CD14-positive monocyte (primary cell): ENCODE measurements at regions not wholly inside any gene's neighbourhood (a gene's known extent, or its start where the extent isn't known, plus 50 kb on each side); places are given as distances from the start of the nearest gene placed in this dataset.

ENCODE experiments used
- DNase-seq, 3 donors: peaks; one replicate each; pipeline ENCODE4 v3.0.0-alpha.2; 2011 to 2022
- H2AFZ ChIP-seq: 2 replicates; pipeline ENCODE4 v1.6.0; 2012; ENCODE audit warnings: mild to moderate bottlenecking, low read depth, low read length, inconsistent platforms; ENCODE audit not compliant: insufficient read depth, poor library complexity, severe bottlenecking
- H3K27ac ChIP-seq, 2 donors: 1 replicate in 1 of 2; 2 replicates in 1 of 2; pipeline ENCODE4 v1.5.1; 2012 to 2013; ENCODE audit warnings: low read length in 2 of 2, control low read depth in 1 of 2, inconsistent platforms in 1 of 2, low read depth in 1 of 2, mild to moderate bottlenecking in 1 of 2
- H3K27me3 ChIP-seq, 2 donors: one replicate each; pipeline versions ENCODE4 v1.6.0 to v1.6.1; 2011 to 2013; ENCODE audit warnings: low read length in 2 of 2; ENCODE audit not compliant: control insufficient read depth in 2 of 2, insufficient read depth in 2 of 2
- H3K36me3 ChIP-seq, 2 donors: replicated peaks in 1 of 2; 1 replicate in 1 of 2; 2 replicates in 1 of 2; pipeline versions ENCODE4 v1.5.1 to v1.6.1; 2012 to 2013; ENCODE audit warnings: low read length in 2 of 2, control low read depth in 1 of 2, inconsistent platforms in 1 of 2, mild to moderate bottlenecking in 1 of 2; ENCODE audit not compliant: insufficient read depth in 2 of 2, control insufficient read depth in 1 of 2
- H3K4me1 ChIP-seq, 2 donors: 1 replicate in 1 of 2; 2 replicates in 1 of 2; pipeline versions ENCODE4 v1.5.1 to v1.6.1; 2012 to 2013; ENCODE audit warnings: low read length in 2 of 2, control low read depth in 1 of 2, inconsistent platforms in 1 of 2, mild to moderate bottlenecking in 1 of 2, moderate library complexity in 1 of 2; ENCODE audit not compliant: insufficient read depth in 2 of 2, control insufficient read depth in 1 of 2
- H3K4me2 ChIP-seq: replicated peaks from 2 replicates; pipeline ENCODE3; 2012; ENCODE audit warnings: low read length, moderate library complexity, mild to moderate bottlenecking; ENCODE audit not compliant: poor library complexity, severe bottlenecking; ENCODE audit errors: extremely low read depth
- H3K4me3 ChIP-seq, 3 experiments: fragments of 200-600 bp in 1 of 3; sonication (generic) in 1 of 3; replicated peaks in 1 of 3; 1 replicate in 2 of 3; 2 replicates in 1 of 3; pipeline ENCODE4 v1.5.1; 2011 to 2013; ENCODE audit warnings: low read length in 3 of 3, mild to moderate bottlenecking in 3 of 3, control low read depth in 2 of 3, low read depth in 2 of 3, inconsistent platforms in 1 of 3, moderate library complexity in 1 of 3
- H3K79me2 ChIP-seq: 2 replicates; pipeline ENCODE4 v1.6.0; 2012; ENCODE audit warnings: mild to moderate bottlenecking, control low read depth, inconsistent platforms, low read length, moderate library complexity; ENCODE audit not compliant: insufficient read depth
- H3K9ac ChIP-seq: 2 replicates; pipeline ENCODE4 v1.6.0; 2017; ENCODE audit warnings: low read length, mild to moderate bottlenecking; ENCODE audit not compliant: insufficient read depth, poor library complexity, severe bottlenecking
- H3K9me3 ChIP-seq, 2 donors: replicated peaks in 1 of 2; 1 replicate in 1 of 2; 2 replicates in 1 of 2; pipeline versions ENCODE4 v1.5.1 to v1.6.1; 2012 to 2013; ENCODE audit warnings: low read length in 2 of 2, control low read depth in 1 of 2; ENCODE audit not compliant: control insufficient read depth in 1 of 2, insufficient read depth in 1 of 2
- H4K20me1 ChIP-seq: 2 replicates; pipeline ENCODE4 v1.6.0; 2012; ENCODE audit warnings: mild to moderate bottlenecking, low read length, control low read depth, moderate library complexity; ENCODE audit not compliant: insufficient read depth
- H3K27ac Mint-ChIP-seq, 7 donors: one replicate each; pipeline ENCODE4 v1.8.0; 2020; ENCODE audit warnings: mild to moderate bottlenecking in 7 of 7, mixed read lengths in 7 of 7, moderate library complexity in 6 of 7, inconsistent platforms in 2 of 7
- H3K27me3 Mint-ChIP-seq, 3 donors: one replicate each; pipeline ENCODE4 v1.8.0; 2021 to 2022; ENCODE audit warnings: low read depth in 3 of 3, mild to moderate bottlenecking in 3 of 3, mixed read lengths in 3 of 3, moderate library complexity in 3 of 3, inconsistent platforms in 1 of 3
- H3K36me3 Mint-ChIP-seq, 2 donors: one replicate each; pipeline ENCODE4 v1.8.0; 2020; ENCODE audit warnings: mixed read lengths in 2 of 2, inconsistent platforms in 1 of 2, mild to moderate bottlenecking in 1 of 2
- H3K4me1 Mint-ChIP-seq: one replicate; pipeline ENCODE4 v1.8.0; 2020; ENCODE audit warnings: mild to moderate bottlenecking, mixed read lengths
- H3K4me3 Mint-ChIP-seq, 2 donors: one replicate each; pipeline ENCODE4 v1.8.0; 2020; ENCODE audit warnings: mild to moderate bottlenecking in 2 of 2, mixed read lengths in 2 of 2, moderate library complexity in 1 of 2
- H3K9me3 Mint-ChIP-seq, 7 donors: one replicate each; pipeline ENCODE4 v1.8.0; 2020 to 2022; ENCODE audit warnings: mixed read lengths in 7 of 7, mild to moderate bottlenecking in 6 of 7, moderate library complexity in 6 of 7, inconsistent platforms in 2 of 7
- CTCF ChIP-seq: fragments of 200-600 bp; IDR thresholded peaks from one replicate; pipeline ENCODE4 v1.8.0; 2022; ENCODE audit warnings: antibody characterized with exemption, mild to moderate bottlenecking
- WGBS: methylation state at CpG from one replicate; pipeline ENCODE4 v1.1.5; 2013; ENCODE audit warnings: missing lambda C conversion rate; ENCODE audit not compliant: insufficient coverage; 5-methylcytosine and 5-hydroxymethylcytosine counted together
- intact Hi-C, 2 donors: fragments of 100-400 bp; cut with micrococcal nuclease; formaldehyde crosslinking; loops; one replicate each; pipeline versions ENCODE4 v1.15.0 to v1.15.1; 2023

GRCh38 chr3:34947834-34948233, 691.5 kb upstream of the ARPP21 start:
- H3K4me1 ChIP-seq: no peaks in the 10 kb centered on the region
- H3K9me3 Mint-ChIP-seq: peaks cover 0 to 8% (median 5%) of the 10 kb centered on the region in 7 donors
- no peak overlapping the region for H3K4me3 ChIP-seq
- DNase-seq: no peak
- H3K27ac ChIP-seq: no peak overlapping the region
- H3K4me2 ChIP-seq: no peak overlapping the region
- H3K27me3 Mint-ChIP-seq: no peaks in the 10 kb centered on the region
- peaks cover 4 to 7% of the 10 kb centered on the region in 2 donors for H3K9me3 ChIP-seq
- H3K79me2 ChIP-seq: no peaks in the 10 kb centered on the region
- H3K27ac Mint-ChIP-seq: no peak overlapping the region
- no peaks in the 10 kb centered on the region for H4K20me1 ChIP-seq
- H3K27me3 ChIP-seq: no peaks in the 10 kb centered on the region
- intact Hi-C loops: no loop called here
- no peak for TF ChIP-seq CTCF
- H3K36me3 ChIP-seq: no peaks in the 10 kb centered on the region
- no peaks in the 10 kb centered on the region for H3K4me1 Mint-ChIP-seq
- H2AFZ ChIP-seq: no peak overlapping the region
- no peaks in the 10 kb centered on the region for H3K36me3 Mint-ChIP-seq
- no peak overlapping the region for H3K9ac ChIP-seq
- no peak overlapping the region for H3K4me3 Mint-ChIP-seq

GRCh38 chr3:34948517-34948916, 690.8 kb upstream of the ARPP21 start:
- Mint-ChIP-seq H3K36me3 (no peaks in the 10 kb centered on the region), H3K4me3 (no peak overlapping the region), H3K9me3 (peaks cover 0 to 9% (median 7%) of the 10 kb centered on the region in 7 donors), H3K4me1 (no peaks in the 10 kb centered on the region), H3K27ac (no peak overlapping the region), H3K27me3 (no peaks in the 10 kb centered on the region)
- no peak for DNase-seq
- no peak for TF ChIP-seq CTCF
- H3K27me3 ChIP-seq: no peaks in the 10 kb centered on the region
- no peak overlapping the region for H2AFZ ChIP-seq
- WGBS: 100% methylated on average over 1 of the region's 1 CpG
- no peak overlapping the region for H3K4me3 ChIP-seq
- no peaks in the 10 kb centered on the region for H3K4me1 ChIP-seq
- H3K4me2 ChIP-seq: no peak overlapping the region
- H3K9me3 ChIP-seq: peaks cover 9 to 14% of the 10 kb centered on the region in 2 donors
- H3K36me3 ChIP-seq: no peaks in the 10 kb centered on the region
- H3K27ac ChIP-seq: no peak overlapping the region
- no peak overlapping the region for H3K9ac ChIP-seq
- intact Hi-C loops: no loop called here
- H3K79me2 ChIP-seq: no peaks in the 10 kb centered on the region
- H4K20me1 ChIP-seq: no peaks in the 10 kb centered on the region
